CD4-positive, alpha-beta memory T cell (primary cell): ENCODE measurements at regions not wholly inside any gene's neighbourhood (a gene's known extent, or its start where the extent isn't known, plus 50 kb on each side); places are given as distances from the start of the nearest gene placed in this dataset.

ENCODE experiments used
- CTCF ChIA-PET: fragments of 350-600 bp; sonication (Branson Sonifier 250); formaldehyde crosslinking; loops from one replicate; lab custom pipeline; 2021; ENCODE audit warnings: inconsistent platforms; ENCODE audit not compliant: partially characterized antibody; lab: Charles Lee
- POLR2A ChIA-PET: fragments of 350-600 bp; sonication (Branson Sonifier 250); formaldehyde crosslinking; loops from one replicate; lab custom pipeline; 2021; ENCODE audit not compliant: partially characterized antibody; lab: Charles Lee
- DNase-seq, 5 donors: peaks; one replicate each; pipeline versions ENCODE4 v3.0.0 to v3.0.0-alpha.2; 2020 to 2022; ENCODE audit warnings: mixed read lengths in 1 of 5
- H3K27ac ChIP-seq: one replicate; pipeline ENCODE4 v1.7.0; 2013; ENCODE audit warnings: low read depth, low read length
- H3K27me3 ChIP-seq: 2 replicates; pipeline ENCODE4 v1.7.0; 2013; ENCODE audit warnings: mild to moderate bottlenecking, low read length, moderate library complexity; ENCODE audit not compliant: insufficient read depth
- H3K36me3 ChIP-seq: 2 replicates; pipeline ENCODE4 v1.7.0; 2013; ENCODE audit warnings: mild to moderate bottlenecking, low read length, moderate library complexity; ENCODE audit not compliant: insufficient read depth
- H3K4me1 ChIP-seq: 2 replicates; pipeline ENCODE4 v1.7.0; 2013; ENCODE audit warnings: mild to moderate bottlenecking, low read length, moderate library complexity; ENCODE audit not compliant: insufficient read depth
- H3K4me3 ChIP-seq, 2 donors: one replicate each; pipeline ENCODE4 v1.7.0; 2013; ENCODE audit warnings: low read length in 2 of 2, mild to moderate bottlenecking in 1 of 2
- H3K9me3 ChIP-seq, 2 donors: one replicate each; pipeline ENCODE4 v1.7.0; 2013; ENCODE audit warnings: low read length in 2 of 2, control low read depth in 1 of 2; ENCODE audit not compliant: control insufficient read depth in 1 of 2
- H3K27ac Mint-ChIP-seq, 7 donors: one replicate each; pipeline ENCODE4 v1.8.0; 2020 to 2021; ENCODE audit warnings: mixed read lengths in 7 of 7, mild to moderate bottlenecking in 6 of 7, inconsistent platforms in 3 of 7, moderate library complexity in 3 of 7
- H3K27me3 Mint-ChIP-seq, 2 donors: one replicate each; pipeline ENCODE4 v1.8.0; 2020 to 2021; ENCODE audit warnings: mixed read lengths in 2 of 2
- H3K36me3 Mint-ChIP-seq, 2 donors: one replicate each; pipeline ENCODE4 v1.8.0; 2020 to 2021; ENCODE audit warnings: mixed read lengths in 2 of 2, inconsistent platforms in 1 of 2, mild to moderate bottlenecking in 1 of 2
- H3K4me1 Mint-ChIP-seq, 4 donors: one replicate each; pipeline ENCODE4 v1.8.0; 2020 to 2021; ENCODE audit warnings: mixed read lengths in 4 of 4, mild to moderate bottlenecking in 1 of 4
- H3K4me3 Mint-ChIP-seq, 8 donors: one replicate each; pipeline ENCODE4 v1.8.0; 2020 to 2021; ENCODE audit warnings: mixed read lengths in 8 of 8, mild to moderate bottlenecking in 7 of 8, moderate library complexity in 6 of 8, inconsistent platforms in 3 of 8
- H3K9me3 Mint-ChIP-seq, 8 donors: one replicate each; pipeline ENCODE4 v1.8.0; 2020 to 2021; ENCODE audit warnings: mixed read lengths in 8 of 8, mild to moderate bottlenecking in 5 of 8, inconsistent platforms in 3 of 8, moderate library complexity in 1 of 8
- intact Hi-C: fragments of 100-400 bp; cut with micrococcal nuclease; formaldehyde crosslinking; loops from one replicate; pipeline ENCODE4 v1.15.1; 2023

GRCh38 chr2:46825231-46825938 is 90.2 kb downstream of the MCFD2 start:
- intact Hi-C loops = no loop called here
- Histone ChIP-seq H3K27me3 (no peaks in the 10 kb centered on the region), H3K4me3 (no peak overlapping the region), H3K36me3 (no peaks in the 10 kb centered on the region), H3K27ac (no peak overlapping the region), H3K4me1 (no peaks in the 10 kb centered on the region), H3K9me3 (no peaks in the 10 kb centered on the region)
- POLR2A ChIA-PET = no interaction called here
- H3K27me3 Mint-ChIP-seq = peaks cover 9 to 22% of the 10 kb centered on the region in 2 donors
- CTCF ChIA-PET = no interaction called here
- H3K4me3 Mint-ChIP-seq = no peak overlapping the region
- H3K27ac Mint-ChIP-seq = no peak overlapping the region
- peaks cover 0 to 12% (median 8%) of the 10 kb centered on the region in 8 donors for H3K9me3 Mint-ChIP-seq
- no peak for DNase-seq
- no peaks in the 10 kb centered on the region for H3K36me3 Mint-ChIP-seq
- H3K4me1 Mint-ChIP-seq = no peaks in the 10 kb centered on the region

- Mint-ChIP-seq H3K27ac (peak overlapping the region in 1 of 7 donors; percentile 50), H3K9me3 (peaks cover 0 to 7% (median 1%) of the 10 kb centered on the region in 8 donors), H3K4me3 (no peak overlapping the region), H3K4me1 (no peaks in the 10 kb centered on the region), H3K27me3 (peaks cover 5 to 20% of the 10 kb centered on the region in 2 donors), H3K36me3 (no peaks in the 10 kb centered on the region)
- no peaks in the 10 kb centered on the region for H3K9me3 ChIP-seq
- intact Hi-C loops = no loop called here
- POLR2A ChIA-PET = no interaction called here
- H3K27me3 ChIP-seq = no peaks in the 10 kb centered on the region
- no peak overlapping the region for H3K27ac ChIP-seq
- CTCF ChIA-PET = no interaction called here
- DNase-seq = no peak
- H3K4me1 ChIP-seq = no peaks in the 10 kb centered on the region
- no peak overlapping the region for H3K4me3 ChIP-seq
- H3K36me3 ChIP-seq = no peaks in the 10 kb centered on the region
These were observed 91.0 kb downstream of the MCFD2 start for GRCh38 chr2:46824611-46825010.

DNA sequence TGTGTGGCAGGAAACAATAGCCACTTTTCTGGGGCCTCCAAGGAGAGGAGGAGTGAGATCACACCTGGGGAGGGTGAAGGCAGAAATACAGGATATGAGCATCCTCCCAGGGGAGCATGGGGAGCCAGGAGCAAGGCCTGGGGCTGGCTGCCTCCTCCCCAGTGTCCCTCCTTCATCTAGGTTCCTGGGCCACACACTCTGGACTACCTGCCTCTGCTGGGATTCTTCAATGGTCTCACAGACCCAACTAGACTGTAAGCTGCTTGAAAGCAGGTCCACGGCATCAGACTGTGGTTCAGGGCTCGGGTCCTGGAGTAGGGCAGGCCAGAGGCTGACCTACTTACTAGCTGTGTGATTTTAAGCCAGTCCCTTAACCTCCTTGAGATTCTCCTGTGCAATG is 94.0 kb downstream of the MCFD2 start:
- ChIA-PET POLR2A (no interaction called here), CTCF (no interaction called here)
- Histone ChIP-seq H3K4me3 (no peak overlapping the region), H3K4me1 (no peaks in the 10 kb centered on the region), H3K9me3 (no peaks in the 10 kb centered on the region), H3K27ac (no peak overlapping the region), H3K27me3 (no peaks in the 10 kb centered on the region), H3K36me3 (no peaks in the 10 kb centered on the region)
- no peaks in the 10 kb centered on the region for H3K36me3 Mint-ChIP-seq
- DNase-seq = no peak
- no peak overlapping the region for H3K27ac Mint-ChIP-seq
- intact Hi-C loops = no loop called here
- H3K27me3 Mint-ChIP-seq = peaks cover 2 to 8% of the 10 kb centered on the region in 2 donors
- H3K4me1 Mint-ChIP-seq = no peaks in the 10 kb centered on the region
- H3K4me3 Mint-ChIP-seq = no peak overlapping the region
- peaks cover 0 to 2% (median 0%) of the 10 kb centered on the region in 8 donors for H3K9me3 Mint-ChIP-seq

DNA sequence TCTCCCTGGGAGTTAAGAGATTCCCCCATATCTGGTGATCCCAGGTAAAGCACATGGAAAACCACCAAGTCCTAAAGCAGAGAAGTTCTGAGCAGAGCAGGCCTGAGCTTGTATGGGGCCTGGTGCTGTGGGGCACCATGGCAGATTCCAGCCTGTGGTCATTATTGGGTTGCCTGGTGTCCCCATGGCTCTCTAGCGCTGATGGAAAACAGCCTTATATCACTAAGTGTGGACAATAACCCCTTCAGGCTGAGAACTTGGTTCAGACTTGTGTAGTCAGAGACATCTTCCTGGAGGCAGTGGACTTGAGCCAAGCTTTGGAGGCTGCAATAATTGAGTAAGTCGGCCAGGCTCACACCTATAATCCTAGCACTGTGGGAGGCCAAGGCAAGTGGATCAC is 96.8 kb downstream of the MCFD2 start:
- Histone ChIP-seq H3K4me3 (no peak overlapping the region), H3K36me3 (no peaks in the 10 kb centered on the region), H3K9me3 (no peaks in the 10 kb centered on the region), H3K4me1 (no peaks in the 10 kb centered on the region), H3K27me3 (no peaks in the 10 kb centered on the region), H3K27ac (no peak overlapping the region)
- CTCF ChIA-PET = no interaction called here
- Mint-ChIP-seq H3K27me3 (peaks cover 2 to 12% of the 10 kb centered on the region in 2 donors), H3K27ac (no peak overlapping the region), H3K36me3 (no peaks in the 10 kb centered on the region), H3K9me3 (peaks cover 0 to 2% (median 0%) of the 10 kb centered on the region in 8 donors), H3K4me3 (no peak overlapping the region), H3K4me1 (no peaks in the 10 kb centered on the region)
- POLR2A ChIA-PET = no interaction called here
- intact Hi-C loops = no loop called here
- DNase-seq = no peak

DNA sequence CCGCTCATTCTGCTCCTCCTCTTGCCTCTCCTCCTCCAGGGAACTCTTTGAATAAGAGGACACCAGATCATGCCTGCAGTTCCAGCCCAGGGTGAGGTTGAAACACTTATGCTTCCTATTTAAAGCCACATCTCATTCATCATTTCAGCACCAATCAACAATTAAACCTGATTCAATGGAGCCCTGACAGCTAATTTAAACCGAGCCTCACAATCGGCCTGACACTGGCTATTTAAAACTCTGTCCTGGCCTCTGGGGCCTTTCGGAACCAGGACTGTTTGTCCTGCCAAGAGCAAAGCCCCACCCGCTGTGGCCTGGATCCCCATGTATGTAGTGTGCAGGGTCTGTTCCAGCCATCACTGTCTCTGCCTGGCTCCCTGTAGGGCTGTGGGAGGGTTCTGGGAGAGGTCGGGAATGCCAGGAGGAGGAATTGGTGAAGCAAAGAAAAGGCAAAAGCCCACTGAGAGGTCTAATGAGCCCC is 97.4 kb downstream of the MCFD2 start:
- Histone ChIP-seq H3K27me3 (no peaks in the 10 kb centered on the region), H3K27ac (no peak overlapping the region), H3K9me3 (no peaks in the 10 kb centered on the region), H3K4me1 (no peaks in the 10 kb centered on the region), H3K36me3 (no peaks in the 10 kb centered on the region), H3K4me3 (no peak overlapping the region)
- CTCF ChIA-PET = no interaction called here
- no peaks in the 10 kb centered on the region for H3K36me3 Mint-ChIP-seq
- peaks cover 2 to 15% of the 10 kb centered on the region in 2 donors for H3K27me3 Mint-ChIP-seq
- H3K4me3 Mint-ChIP-seq = no peak overlapping the region
- intact Hi-C loops = no loop called here
- peaks cover 0 to 2% (median 0%) of the 10 kb centered on the region in 8 donors for H3K9me3 Mint-ChIP-seq
- POLR2A ChIA-PET = no interaction called here
- DNase-seq = no peak
- no peak overlapping the region for H3K27ac Mint-ChIP-seq
- H3K4me1 Mint-ChIP-seq = no peaks in the 10 kb centered on the region

DNA sequence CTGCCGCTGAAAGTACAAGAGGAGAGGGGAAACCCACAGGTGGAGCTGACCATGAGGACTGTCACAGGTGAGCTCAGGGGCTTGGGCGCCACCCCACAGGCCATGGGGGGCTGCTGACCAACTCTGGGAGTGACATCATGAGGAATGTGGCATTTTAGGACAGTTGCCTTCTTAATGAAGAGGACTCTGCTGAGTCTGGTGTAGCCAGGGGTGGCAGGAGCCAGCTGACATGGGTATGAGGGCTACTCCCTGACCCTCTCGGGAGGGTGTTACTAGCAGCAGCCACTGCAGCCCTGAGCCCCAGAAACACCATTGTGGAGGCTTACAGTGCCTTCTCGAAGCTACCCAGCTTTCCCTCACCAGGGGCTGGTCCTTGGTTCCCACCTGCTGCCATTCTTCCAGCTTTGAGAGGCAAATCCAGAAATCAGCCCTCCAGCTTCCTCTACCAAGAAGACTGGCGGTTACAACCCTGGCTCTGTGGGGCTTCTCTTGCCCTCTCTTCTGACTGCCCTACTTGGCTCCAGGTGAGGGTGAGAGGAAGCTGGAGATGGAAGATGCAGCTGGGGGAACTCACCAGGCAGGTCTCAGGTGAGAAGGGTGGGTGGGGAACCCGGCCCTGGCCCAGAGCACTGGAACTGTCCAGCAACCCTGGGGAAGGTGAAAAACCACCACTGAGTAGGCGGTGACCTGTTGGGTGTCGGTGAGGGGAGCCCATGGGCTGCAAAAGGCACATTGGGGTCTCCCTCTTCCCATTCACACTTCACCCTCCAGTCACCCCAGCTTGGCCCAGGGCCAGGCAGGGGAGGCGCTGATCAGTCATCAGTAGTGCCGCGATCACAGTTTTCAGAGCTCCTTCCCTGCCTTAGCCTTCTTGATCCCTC is 98.5 kb downstream of the MCFD2 start:
- no peak overlapping the region for H3K27ac Mint-ChIP-seq
- POLR2A ChIA-PET = no interaction called here
- CTCF ChIA-PET = no interaction called here

DNA sequence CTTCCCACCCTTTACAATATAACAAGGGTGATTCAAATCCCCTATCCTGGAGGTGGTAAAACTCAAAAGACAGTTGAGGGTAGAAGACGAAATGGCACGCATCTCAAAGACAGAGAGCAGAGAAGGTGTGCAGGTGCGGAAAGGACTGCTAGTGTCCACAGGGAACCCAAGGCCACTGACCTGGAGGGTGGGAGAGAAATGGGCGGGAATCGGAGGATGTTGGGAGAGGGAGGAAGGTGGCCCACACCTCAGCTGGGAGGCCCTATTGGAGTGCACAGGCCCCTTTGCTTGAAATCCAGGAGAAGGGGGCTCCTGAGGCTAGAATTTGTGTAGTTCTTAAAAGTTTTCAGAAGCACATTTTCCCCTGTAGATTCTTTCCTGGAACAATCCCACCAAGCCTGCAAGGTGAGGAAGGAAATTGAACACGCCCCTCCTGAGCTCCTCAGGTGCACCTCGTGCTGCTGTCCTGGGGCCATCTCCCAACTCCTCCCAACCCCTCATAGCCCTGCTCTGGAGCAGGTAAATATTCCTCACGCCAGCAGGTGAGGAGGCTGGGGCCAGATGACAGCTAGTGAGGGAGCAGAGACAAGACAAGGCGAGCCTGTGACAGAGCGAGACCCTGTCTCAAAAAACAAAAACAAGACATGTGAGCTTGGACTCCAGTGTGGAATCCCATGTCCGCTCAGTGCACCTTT is 99.3 kb downstream of the MCFD2 start:
- no peak for DNase-seq
- H3K4me1 ChIP-seq = no peaks in the 10 kb centered on the region
- ChIA-PET CTCF (no interaction called here), POLR2A (no interaction called here)
- H3K4me3 Mint-ChIP-seq = no peak overlapping the region
- H3K36me3 Mint-ChIP-seq = no peaks in the 10 kb centered on the region
- no peaks in the 10 kb centered on the region for H3K4me1 Mint-ChIP-seq
- peaks cover 2 to 19% of the 10 kb centered on the region in 2 donors for H3K27me3 Mint-ChIP-seq
- no peaks in the 10 kb centered on the region for H3K36me3 ChIP-seq
- H3K27ac ChIP-seq = no peak overlapping the region
- H3K27ac Mint-ChIP-seq = peak overlapping the region in 1 of 7 donors; percentile 5
- no peaks in the 10 kb centered on the region for H3K9me3 ChIP-seq
- no peak overlapping the region for H3K4me3 ChIP-seq
- no peaks in the 10 kb centered on the region for H3K27me3 ChIP-seq
- intact Hi-C loops = no loop called here
- H3K9me3 Mint-ChIP-seq = peaks cover 0 to 2% (median 0%) of the 10 kb centered on the region in 8 donors

More for the DNA sequence above, 98.5 kb downstream of the MCFD2 start:
- H3K4me1 Mint-ChIP-seq = no peaks in the 10 kb centered on the region
- H3K27ac ChIP-seq = no peak overlapping the region
- no peak for DNase-seq
- H3K4me1 ChIP-seq = no peaks in the 10 kb centered on the region
- no peaks in the 10 kb centered on the region for H3K27me3 ChIP-seq
- peaks cover 0 to 2% (median 0%) of the 10 kb centered on the region in 8 donors for H3K9me3 Mint-ChIP-seq
- H3K36me3 ChIP-seq = no peaks in the 10 kb centered on the region
- intact Hi-C loops = no loop called here
- no peaks in the 10 kb centered on the region for H3K9me3 ChIP-seq
- no peaks in the 10 kb centered on the region for H3K36me3 Mint-ChIP-seq
- no peak overlapping the region for H3K4me3 Mint-ChIP-seq
- no peak overlapping the region for H3K4me3 ChIP-seq
- peaks cover 2 to 18% of the 10 kb centered on the region in 2 donors for H3K27me3 Mint-ChIP-seq
